Activated T-cell treated with anti-CD3 and anti-CD28 coated beads, Interleukin-2, amount 50 U/mL, for 24 hours (primary cell): ENCODE measurements at regions not wholly inside any gene's neighbourhood (a gene's known extent, or its start where the extent isn't known, plus 50 kb on each side); places are given as distances from the start of the nearest gene placed in this dataset.
A peak's percentile ranks its signal among the peaks of the same experiment; 100 is the strongest.
"Not testable (repeated sequence)": the region's sequence is repeated elsewhere in the genome, so short reads cannot be mapped to it uniquely, and the experiment has no call there.

ENCODE experiments used
- DNase-seq: peaks from one replicate; pipeline ENCODE4 v3.0.0-alpha.2; 2020
- H3K27ac Mint-ChIP-seq: 2 replicates; pipeline ENCODE4 v1.8.0; 2020; ENCODE audit warnings: mild to moderate bottlenecking, mixed read lengths
- H3K27me3 Mint-ChIP-seq: 2 replicates; pipeline ENCODE4 v1.8.0; 2020; ENCODE audit warnings: mixed read lengths
- H3K36me3 Mint-ChIP-seq: 2 replicates; pipeline ENCODE4 v1.8.0; 2020; ENCODE audit warnings: low read depth, mixed read lengths
- H3K4me1 Mint-ChIP-seq: 2 replicates; pipeline ENCODE4 v1.8.0; 2020; ENCODE audit warnings: low read depth, mixed read lengths
- H3K4me3 Mint-ChIP-seq: 2 replicates; pipeline ENCODE4 v1.8.0; 2020; ENCODE audit warnings: mild to moderate bottlenecking, moderate library complexity, mixed read lengths
- H3K9me3 Mint-ChIP-seq: 2 replicates; pipeline ENCODE4 v1.8.0; 2020; ENCODE audit warnings: mixed read lengths

GRCh38 chr10:8311526-8312070 is 257.1 kb downstream of the GATA3 start:
- Mint-ChIP-seq H3K4me3 (no peak overlapping the region), H3K4me1 (peaks cover 66% of the 10 kb centered on the region), H3K27ac (peak overlapping the region; percentile 69), H3K27me3 (no peaks in the 10 kb centered on the region), H3K9me3 (peaks cover 6% of the 10 kb centered on the region), H3K36me3 (peaks cover 2% of the 10 kb centered on the region)
- DNase-seq: no peak

GRCh38 chr10:8312079-8312478 is 257.6 kb downstream of the GATA3 start:
- Mint-ChIP-seq H3K27ac (peak overlapping the region; percentile 69), H3K9me3 (peaks cover 9% of the 10 kb centered on the region), H3K4me1 (peaks cover 65% of the 10 kb centered on the region), H3K27me3 (no peaks in the 10 kb centered on the region), H3K36me3 (peaks cover 2% of the 10 kb centered on the region), H3K4me3 (no peak overlapping the region)
- no peak for DNase-seq

- H3K27ac Mint-ChIP-seq: peak overlapping the region; percentile 72
- H3K36me3 Mint-ChIP-seq: peaks cover 2% of the 10 kb centered on the region
- H3K9me3 Mint-ChIP-seq: peaks cover 9% of the 10 kb centered on the region
- H3K4me1 Mint-ChIP-seq: peaks cover 59% of the 10 kb centered on the region
- no peak for DNase-seq
- no peaks in the 10 kb centered on the region for H3K27me3 Mint-ChIP-seq
- no peak overlapping the region for H3K4me3 Mint-ChIP-seq
Measured at GRCh38 chr10:8312781-8313180, 258.3 kb downstream of the GATA3 start.

- Mint-ChIP-seq H3K9me3 (peaks cover 9% of the 10 kb centered on the region), H3K4me1 (peaks cover 59% of the 10 kb centered on the region), H3K27ac (peak overlapping the region; percentile 18), H3K27me3 (no peaks in the 10 kb centered on the region), H3K36me3 (peaks cover 2% of the 10 kb centered on the region), H3K4me3 (no peak overlapping the region)
- no peak for DNase-seq
Measured at GRCh38 chr10:8314486-8314885, 260.0 kb downstream of the GATA3 start.

GRCh38 chr10:8315619-8316021 is 261.1 kb downstream of the GATA3 start:
- Mint-ChIP-seq H3K27ac (peak overlapping the region; percentile 93), H3K36me3 (peaks cover 2% of the 10 kb centered on the region), H3K9me3 (peaks cover 9% of the 10 kb centered on the region), H3K27me3 (no peaks in the 10 kb centered on the region), H3K4me1 (peaks cover 57% of the 10 kb centered on the region), H3K4me3 (no peak overlapping the region)
- DNase-seq: no peak

- H3K4me3 Mint-ChIP-seq: no peak overlapping the region
- H3K27ac Mint-ChIP-seq: peak overlapping the region; percentile 93
- peaks cover 51% of the 10 kb centered on the region for H3K4me1 Mint-ChIP-seq
- peaks cover 9% of the 10 kb centered on the region for H3K9me3 Mint-ChIP-seq
- DNase-seq: no peak
- H3K36me3 Mint-ChIP-seq: peaks cover 2% of the 10 kb centered on the region
- no peaks in the 10 kb centered on the region for H3K27me3 Mint-ChIP-seq
Measured at GRCh38 chr10:8316284-8316683, 261.8 kb downstream of the GATA3 start.

GRCh38 chr10:8318429-8318828 is 263.9 kb downstream of the GATA3 start:
- H3K4me1 Mint-ChIP-seq: peaks cover 40% of the 10 kb centered on the region
- not testable (repeated sequence) for DNase-seq, H3K36me3 Mint-ChIP-seq, H3K4me3 Mint-ChIP-seq, H3K27ac Mint-ChIP-seq, H3K27me3 Mint-ChIP-seq, H3K9me3 Mint-ChIP-seq

GRCh38 chr10:8318956-8319355 is 264.5 kb downstream of the GATA3 start:
- DNase-seq: no peak
- H3K9me3 Mint-ChIP-seq: peaks cover 4% of the 10 kb centered on the region
- peaks cover 5% of the 10 kb centered on the region for H3K27me3 Mint-ChIP-seq
- H3K4me1 Mint-ChIP-seq: peaks cover 41% of the 10 kb centered on the region
- peaks cover 2% of the 10 kb centered on the region for H3K36me3 Mint-ChIP-seq
- no peak overlapping the region for H3K27ac Mint-ChIP-seq
- H3K4me3 Mint-ChIP-seq: no peak overlapping the region

- peaks cover 2% of the 10 kb centered on the region for H3K36me3 Mint-ChIP-seq
- peaks cover 5% of the 10 kb centered on the region for H3K27me3 Mint-ChIP-seq
- H3K27ac Mint-ChIP-seq: no peak overlapping the region
- H3K9me3 Mint-ChIP-seq: peaks cover 4% of the 10 kb centered on the region
- H3K4me1 Mint-ChIP-seq: peaks cover 41% of the 10 kb centered on the region
- no peak for DNase-seq
- no peak overlapping the region for H3K4me3 Mint-ChIP-seq
Measured at GRCh38 chr10:8319704-8320103, 265.2 kb downstream of the GATA3 start.

- Mint-ChIP-seq H3K27me3 (peaks cover 5% of the 10 kb centered on the region), H3K36me3 (no peaks in the 10 kb centered on the region), H3K4me1 (peaks cover 43% of the 10 kb centered on the region), H3K4me3 (no peak overlapping the region), H3K27ac (no peak overlapping the region), H3K9me3 (no peaks in the 10 kb centered on the region)
- DNase-seq: no peak
Measured at GRCh38 chr10:8321990-8322389, 267.5 kb downstream of the GATA3 start.

- H3K4me1 Mint-ChIP-seq: peaks cover 55% of the 10 kb centered on the region
- H3K27ac Mint-ChIP-seq: no peak overlapping the region
- H3K36me3 Mint-ChIP-seq: no peaks in the 10 kb centered on the region
Measured at GRCh38 chr10:8323428-8324054, 269.1 kb downstream of the GATA3 start.

GRCh38 chr10:8325024-8325980 is 270.8 kb downstream of the GATA3 start:
- no peaks in the 10 kb centered on the region for H3K9me3 Mint-ChIP-seq
- no peak for DNase-seq
- peak overlapping the region; percentile 97 for H3K27ac Mint-ChIP-seq
- H3K4me3 Mint-ChIP-seq: peak overlapping the region; percentile 51
- H3K36me3 Mint-ChIP-seq: no peaks in the 10 kb centered on the region
- H3K4me1 Mint-ChIP-seq: peaks cover 71% of the 10 kb centered on the region
- H3K27me3 Mint-ChIP-seq: peaks cover 5% of the 10 kb centered on the region

More at GRCh38 chr10:8323428-8324054, 269.1 kb downstream of the GATA3 start:
- H3K4me3 Mint-ChIP-seq: no peak overlapping the region
- no peak for DNase-seq
- H3K27me3 Mint-ChIP-seq: peaks cover 5% of the 10 kb centered on the region
- no peaks in the 10 kb centered on the region for H3K9me3 Mint-ChIP-seq

GRCh38 chr10:8326396-8327139 is 272.1 kb downstream of the GATA3 start:
- no peaks in the 10 kb centered on the region for H3K36me3 Mint-ChIP-seq
- peak overlapping the region; percentile 97 for H3K27ac Mint-ChIP-seq
- peaks cover 83% of the 10 kb centered on the region for H3K4me1 Mint-ChIP-seq
- H3K27me3 Mint-ChIP-seq: peaks cover 5% of the 10 kb centered on the region
- no peak for DNase-seq
- no peaks in the 10 kb centered on the region for H3K9me3 Mint-ChIP-seq
- H3K4me3 Mint-ChIP-seq: peak overlapping the region; percentile 51

GRCh38 chr10:8327140-8327423 is 272.6 kb downstream of the GATA3 start:
- Mint-ChIP-seq H3K36me3 (no peaks in the 10 kb centered on the region), H3K27ac (peak overlapping the region; percentile 97), H3K4me3 (no peak overlapping the region), H3K27me3 (peaks cover 5% of the 10 kb centered on the region), H3K4me1 (peaks cover 86% of the 10 kb centered on the region), H3K9me3 (no peaks in the 10 kb centered on the region)
- DNase-seq: no peak
